Stomach (tissue), 8 donors: ENCODE measurements at regions not wholly inside any gene's neighbourhood (a gene's known extent, or its start where the extent isn't known, plus 50 kb on each side); places are given as distances from the start of the nearest gene placed in this dataset.

ENCODE experiments used
- DNase-seq, 2 donors: peaks; one replicate each; pipeline versions ENCODE4 v3.0.0 to v3.0.0-alpha.2; 2013 to 2019
- H3K27ac ChIP-seq, 5 donors: fragments of 200-600 bp in 4 of 5; sonication (generic) in 4 of 5; one replicate each; pipeline ENCODE4 v1.5.1; 2013 to 2019; ENCODE audit warnings: mild to moderate bottlenecking in 1 of 5, moderate library complexity in 1 of 5
- H3K27me3 ChIP-seq, 3 donors: fragments of 200-600 bp; sonication (generic); one replicate each; pipeline ENCODE4 v1.5.1; 2017 to 2019; ENCODE audit warnings: mixed run types in 1 of 3
- H3K36me3 ChIP-seq, 4 donors: fragments of 200-600 bp; sonication (generic); 1 replicate in 3 of 4; 2 replicates in 1 of 4; pipeline ENCODE4 v1.5.1; 2016 to 2019
- H3K4me1 ChIP-seq, 4 donors: fragments of 200-600 bp; sonication (generic); one replicate each; pipeline ENCODE4 v1.5.1; 2016 to 2019
- H3K4me3 ChIP-seq, 4 donors: fragments of 200-600 bp; sonication (generic) in 3 of 4; one replicate each; pipeline ENCODE4 v1.5.1; 2016 to 2019; ENCODE audit warnings: mild to moderate bottlenecking in 1 of 4
- H3K9me3 ChIP-seq, 4 donors: fragments of 200-600 bp; sonication (generic); one replicate each; pipeline ENCODE4 v1.5.1; 2016 to 2019
- CTCF ChIP-seq, 7 experiments: fragments of 450-650 bp in 4 of 7; fragments of 200-600 bp in 3 of 7; sonication (generic) in 3 of 7; IDR thresholded peaks; one replicate each; pipeline ENCODE4 v1.5.1; 2016 to 2019; ENCODE audit warnings: antibody characterized with exemption in 7 of 7, control low read depth in 2 of 7, mild to moderate bottlenecking in 1 of 7
- EP300 ChIP-seq: sonication (generic); formaldehyde crosslinking; IDR thresholded peaks from one replicate; pipeline ENCODE4 v1.6.1; 2017; ENCODE audit warnings: antibody characterized with exemption
- POLR2A ChIP-seq, 4 donors: fragments of 450-650 bp; IDR thresholded peaks; one replicate each; pipeline ENCODE4 v1.6.1; 2016; ENCODE audit warnings: antibody characterized with exemption in 4 of 4, control low read depth in 2 of 4, mild to moderate bottlenecking in 1 of 4, moderate library complexity in 1 of 4
- POLR2AphosphoS5 ChIP-seq, 3 donors: sonication (generic); formaldehyde crosslinking; IDR thresholded peaks; one replicate each; pipeline ENCODE4 v1.6.1; 2016; ENCODE audit warnings: antibody characterized with exemption in 3 of 3
- WGBS, 5 donors: extraction: QIAGEN DNeasy Blood & Tissue Kit in 3 of 5; methylation state at CpG; one replicate each; pipeline versions ENCODE4 v1.1.5 to v1.1.7; 2013 to 2018; 5-methylcytosine and 5-hydroxymethylcytosine counted together
- intact Hi-C: fragments of 100-400 bp; cut with DNase I; formaldehyde crosslinking; loops from one replicate; pipeline ENCODE4 v1.15.1; 2023; ENCODE audit warnings: low total_unique reads
- donor health status: healthy with polysubstance abuse.
- donor health status: Bipolar disorder and iron deficiency.
- donor health status: healthy.

- TF ChIP-seq POLR2AphosphoS5 (IDR thresholded peaks at IDR 0.05) (no peak), CTCF (IDR thresholded peaks at IDR 0.05) (no peak), EP300 (no peak), POLR2A (IDR thresholded peaks at IDR 0.05) (no peak)
- Histone ChIP-seq H3K36me3 (no peaks in the 10 kb centered on the region), H3K4me1 (no peaks in the 10 kb centered on the region), H3K4me3 (no peak overlapping the region), H3K27me3 (peaks cover 0 to 39% (median 0%) of the 10 kb centered on the region in 3 donors), H3K9me3 (peaks cover 0 to 8% (median 4%) of the 10 kb centered on the region in 4 donors), H3K27ac (no peak overlapping the region)
- intact Hi-C loops: no loop called here
- WGBS, 5 donors: 68 to 79% (median 74%) methylated on average over 6 of the region's 6 CpGs
- DNase-seq: no peak
These were observed 320.4 kb downstream of the GLRX3 start for GRCh38 chr10:130456616-130457015.

- no peak for DNase-seq
- H3K27ac ChIP-seq: no peak overlapping the region
- intact Hi-C loops: no loop called here
- H3K9me3 ChIP-seq: peaks cover 0 to 8% (median 5%) of the 10 kb centered on the region in 4 donors
- 58 to 83% (median 72%) methylated on average over 4 of the region's 4 CpGs for WGBS, 5 donors
- no peaks in the 10 kb centered on the region for H3K4me1 ChIP-seq
- H3K4me3 ChIP-seq: no peak overlapping the region
- H3K36me3 ChIP-seq: no peaks in the 10 kb centered on the region
- TF ChIP-seq POLR2AphosphoS5 (IDR thresholded peaks at IDR 0.05): no peak
- TF ChIP-seq CTCF (IDR thresholded peaks at IDR 0.05): no peak
- no peak for TF ChIP-seq EP300
- no peak for TF ChIP-seq POLR2A (IDR thresholded peaks at IDR 0.05)
- peaks cover 0 to 20% (median 0%) of the 10 kb centered on the region in 3 donors for H3K27me3 ChIP-seq
These were observed 322.3 kb downstream of the GLRX3 start for GRCh38 chr10:130458509-130458908.

DNA sequence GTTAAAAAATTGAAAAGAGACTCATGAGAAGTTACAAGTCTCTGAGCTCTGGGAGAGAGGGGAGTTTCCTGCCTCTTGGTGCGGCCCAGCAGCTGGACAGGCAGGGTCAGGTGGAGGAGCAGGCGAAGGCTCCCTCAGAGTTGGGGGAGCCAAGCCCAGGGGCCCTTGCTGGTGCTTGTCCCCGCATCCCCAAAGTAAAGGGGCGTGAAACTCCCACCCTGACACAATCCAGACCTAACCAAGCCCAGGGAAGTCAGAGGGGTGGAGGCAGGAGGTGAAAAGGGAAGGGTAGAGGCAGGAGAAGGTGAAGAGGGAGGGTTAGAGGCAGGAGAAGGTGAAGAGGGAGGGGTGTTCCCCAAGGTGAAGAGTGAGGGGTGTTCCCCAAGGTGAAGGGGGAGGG is 322.8 kb downstream of the GLRX3 start:
- Histone ChIP-seq H3K27me3 (peaks cover 0 to 15% (median 0%) of the 10 kb centered on the region in 3 donors), H3K36me3 (no peaks in the 10 kb centered on the region), H3K9me3 (peaks cover 0 to 9% (median 6%) of the 10 kb centered on the region in 4 donors), H3K27ac (no peak overlapping the region), H3K4me3 (no peak overlapping the region), H3K4me1 (no peaks in the 10 kb centered on the region)
- TF ChIP-seq EP300: no peak
- no peak for TF ChIP-seq POLR2AphosphoS5 (IDR thresholded peaks at IDR 0.05)
- TF ChIP-seq POLR2A (IDR thresholded peaks at IDR 0.05): no peak
- TF ChIP-seq CTCF (IDR thresholded peaks at IDR 0.05): no peak
- intact Hi-C loops: no loop called here
- 60 to 74% (median 66%) methylated on average over 4 of the region's 4 CpGs for WGBS, 5 donors
- no peak for DNase-seq

GRCh38 chr10:130459851-130460490 is 323.8 kb downstream of the GLRX3 start:
- intact Hi-C loops: no loop called here
- DNase-seq: no peak
- no peak for TF ChIP-seq POLR2AphosphoS5 (IDR thresholded peaks at IDR 0.05)
- TF ChIP-seq CTCF (IDR thresholded peaks at IDR 0.05): no peak
- TF ChIP-seq POLR2A (IDR thresholded peaks at IDR 0.05): no peak
- TF ChIP-seq EP300: no peak
- WGBS, 5 donors: 59 to 72% (median 64%) methylated on average over 7 of the region's 7 CpGs
- Histone ChIP-seq H3K4me1 (no peaks in the 10 kb centered on the region), H3K4me3 (no peak overlapping the region), H3K9me3 (peaks cover 0 to 9% (median 6%) of the 10 kb centered on the region in 4 donors), H3K27ac (no peak overlapping the region), H3K36me3 (no peaks in the 10 kb centered on the region), H3K27me3 (peaks cover 0 to 6% (median 0%) of the 10 kb centered on the region in 3 donors)
